B cell (primary cell): ENCODE measurements at regions not wholly inside any gene's neighbourhood (a gene's known extent, or its start where the extent isn't known, plus 50 kb on each side); places are given as distances from the start of the nearest gene placed in this dataset.

Experiments
- ATAC-seq: fragments of 200-7000 bp; cut with Tn5 transposase; one replicate; pipeline ENCODE4 v1.10.0; 2021; ENCODE audit warnings: low read depth, mild to moderate bottlenecking, moderate number of reproducible peaks, moderate library complexity
- CTCF ChIA-PET: fragments of 350-600 bp; sonication (Branson Sonifier 250); formaldehyde crosslinking; loops from one replicate; lab custom pipeline; 2021; ENCODE audit warnings: antibody characterized with exemption, inconsistent platforms; lab: Charles Lee
- POLR2A ChIA-PET: fragments of 350-600 bp; sonication (Branson Sonifier 250); formaldehyde crosslinking; loops from one replicate; lab custom pipeline; 2021; ENCODE audit warnings: antibody characterized with exemption; lab: Charles Lee
- DNase-seq: peaks from one replicate; pipeline ENCODE4 v3.0.0; 2013
- H2AFZ ChIP-seq: 2 replicates; pipeline ENCODE4 v1.6.1; 2012; ENCODE audit warnings: mild to moderate bottlenecking, low read depth, low read length; ENCODE audit not compliant: insufficient read depth, poor library complexity, severe bottlenecking
- H3K27ac ChIP-seq, 2 donors: 1 replicate in 1 of 2; 2 replicates in 1 of 2; pipeline ENCODE4 v1.5.1; 2012 to 2013; ENCODE audit warnings: low read length in 2 of 2, mild to moderate bottlenecking in 2 of 2, moderate library complexity in 1 of 2
- H3K27me3 ChIP-seq, 4 experiments: fragments of 200-600 bp in 1 of 4; sonication (generic) in 1 of 4; replicated peaks in 1 of 4; 1 replicate in 2 of 4; 2 replicates in 2 of 4; pipeline versions ENCODE4 v1.6.1 to v1.7.0; 2013 to 2016; ENCODE audit warnings: low read length in 3 of 4, mild to moderate bottlenecking in 2 of 4, mixed read lengths in 1 of 4, moderate library complexity in 1 of 4; ENCODE audit not compliant: insufficient read depth in 4 of 4, control insufficient read depth in 3 of 4; ENCODE audit errors: control extremely low read depth in 1 of 4
- H3K36me3 ChIP-seq, 2 experiments: replicated peaks in 1 of 2; 1 replicate in 1 of 2; 2 replicates in 1 of 2; pipeline versions ENCODE4 v1.6.1 to v1.7.1; 2013; ENCODE audit warnings: low read length in 1 of 2; ENCODE audit not compliant: insufficient read depth in 2 of 2, control insufficient read depth in 1 of 2; ENCODE audit errors: control extremely low read depth in 1 of 2, extremely low read depth in 1 of 2
- H3K4me1 ChIP-seq, 2 donors: fragments of 200-600 bp in 1 of 2; sonication (generic) in 1 of 2; 1 replicate in 1 of 2; 2 replicates in 1 of 2; pipeline versions ENCODE4 v1.5.1 to v1.6.1; 2013 to 2017; ENCODE audit warnings: low read length in 2 of 2; ENCODE audit not compliant: control insufficient read depth in 2 of 2, insufficient read depth in 2 of 2
- H3K4me2 ChIP-seq: replicated peaks from 2 replicates; pipeline ENCODE3; 2012; ENCODE audit warnings: mild to moderate bottlenecking, low read depth, low read length; ENCODE audit not compliant: poor library complexity, severe bottlenecking
- H3K4me3 ChIP-seq, 5 experiments: fragments of 200-600 bp in 1 of 5; sonication (generic) in 1 of 5; 1 replicate in 3 of 5; 2 replicates in 2 of 5; pipeline versions ENCODE4 v1.5.1 to v1.7.0; 2011 to 2016; ENCODE audit warnings: low read length in 4 of 5, mild to moderate bottlenecking in 4 of 5, low read depth in 2 of 5, control low read depth in 1 of 5, moderate library complexity in 1 of 5; ENCODE audit not compliant: insufficient read depth in 1 of 5; ENCODE audit errors: control extremely low read depth in 1 of 5, extremely low read depth in 1 of 5
- H3K79me2 ChIP-seq: fragments of 200-600 bp; sonication (generic); one replicate; pipeline ENCODE4 v1.6.0; 2016; ENCODE audit warnings: low read length; ENCODE audit not compliant: control insufficient read depth, insufficient read depth
- H3K9ac ChIP-seq: fragments of 200-600 bp; sonication (generic); 2 replicates; pipeline ENCODE4 v1.6.1; 2017; ENCODE audit warnings: mild to moderate bottlenecking, low read length, moderate library complexity
- H3K9me3 ChIP-seq, 3 donors: one replicate each; pipeline versions ENCODE4 v1.6.1 to v1.7.1; 2013; ENCODE audit warnings: low read length in 2 of 3; ENCODE audit not compliant: control insufficient read depth in 2 of 3, insufficient read depth in 1 of 3; ENCODE audit errors: control extremely low read depth in 1 of 3
- H4K20me1 ChIP-seq: 2 replicates; pipeline ENCODE4 v1.6.0; 2012; ENCODE audit warnings: mild to moderate bottlenecking, low read length; ENCODE audit not compliant: insufficient read depth, control insufficient read depth, poor library complexity, severe bottlenecking
- H3K27ac Mint-ChIP-seq: one replicate; pipeline ENCODE4 v1.8.0; 2021; ENCODE audit warnings: mixed read lengths
- H3K27me3 Mint-ChIP-seq: one replicate; pipeline ENCODE4 v1.8.0; 2021; ENCODE audit warnings: mixed read lengths
- H3K4me1 Mint-ChIP-seq: one replicate; pipeline ENCODE4 v1.8.0; 2021; ENCODE audit warnings: mixed read lengths
- H3K4me3 Mint-ChIP-seq: one replicate; pipeline ENCODE4 v1.8.0; 2021; ENCODE audit warnings: mixed read lengths
- H3K9me3 Mint-ChIP-seq: one replicate; pipeline ENCODE4 v1.8.0; 2022; ENCODE audit warnings: mixed read lengths; ENCODE audit not compliant: insufficient read depth
- EZH2 ChIP-seq: IDR thresholded peaks from 2 replicates; pipeline ENCODE4 v1.6.1; 2012; ENCODE audit warnings: borderline replicate concordance, low read depth, mild to moderate bottlenecking, moderate library complexity, low read length; ENCODE audit not compliant: insufficient read depth, poor library complexity, severe bottlenecking
- WGBS: methylation state at CpG from one replicate; pipeline ENCODE4 v1.1.5; 2013; ENCODE audit warnings: missing lambda C conversion rate; ENCODE audit not compliant: insufficient coverage; 5-methylcytosine and 5-hydroxymethylcytosine counted together
- intact Hi-C: fragments of 100-400 bp; cut with micrococcal nuclease; formaldehyde crosslinking; loops from one replicate; pipeline ENCODE4 v1.10.0; 2022
- TF ChIP-seq, protein P1 (sequence below): fragments of 200-600 bp; IDR thresholded peaks from one replicate; pipeline ENCODE4 v1.8.0; 2022; ENCODE audit warnings: antibody characterized with exemption, mild to moderate bottlenecking

DNA sequence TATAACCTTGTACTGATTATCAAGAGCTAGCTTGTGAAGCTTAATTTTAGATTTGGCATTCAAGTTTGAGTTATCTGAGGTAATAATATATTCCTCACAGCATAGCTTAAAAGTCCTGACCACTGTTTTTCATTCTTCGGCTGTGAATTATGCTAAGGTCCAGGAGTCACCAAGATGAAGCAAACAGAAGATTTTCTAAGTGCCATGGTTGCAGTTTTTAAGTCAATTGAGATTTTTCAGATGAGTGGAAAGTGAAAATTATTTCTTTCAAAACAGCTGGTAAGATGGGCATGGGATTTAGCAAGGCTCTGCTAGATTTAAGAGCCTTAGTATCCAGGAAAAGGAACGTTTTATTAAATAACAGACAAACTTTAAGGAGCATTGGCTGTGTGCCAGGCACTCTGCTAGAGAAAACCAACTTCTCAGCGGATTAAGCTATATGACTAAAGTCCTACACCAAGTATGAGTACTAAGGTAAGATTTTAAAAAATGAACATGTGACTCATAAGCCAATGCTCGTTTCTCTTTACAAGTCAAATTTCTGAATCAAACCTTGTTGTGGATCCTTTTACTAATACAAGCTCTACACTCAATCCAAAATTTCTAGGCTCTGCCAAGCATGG is 149.9 kb upstream of the IL15 start:
- WGBS: 60% methylated on average over 1 of the region's 4 CpGs
- POLR2A ChIA-PET: no interaction called here
- no peaks in the 10 kb centered on the region for H3K79me2 ChIP-seq
- no peak overlapping the region for H2AFZ ChIP-seq
- intact Hi-C loops: no loop called here
- no peaks in the 10 kb centered on the region for H3K36me3 ChIP-seq
- no peaks in the 10 kb centered on the region for H3K4me1 Mint-ChIP-seq
- ATAC-seq (no peak), DNase-seq (no peak)
- CTCF ChIA-PET: no interaction called here
- no peaks in the 10 kb centered on the region for H3K27me3 Mint-ChIP-seq
- H3K9me3 ChIP-seq: peaks cover 0 to 10% (median 8%) of the 10 kb centered on the region in 3 donors
- no peaks in the 10 kb centered on the region for H3K27me3 ChIP-seq
- no peak overlapping the region for H3K4me2 ChIP-seq
- H4K20me1 ChIP-seq: no peaks in the 10 kb centered on the region
- H3K9me3 Mint-ChIP-seq: no peaks in the 10 kb centered on the region
- H3K4me3 ChIP-seq: no peak overlapping the region
- no peak for TF ChIP-seq EZH2
- TF ChIP-seq, protein P1, sequence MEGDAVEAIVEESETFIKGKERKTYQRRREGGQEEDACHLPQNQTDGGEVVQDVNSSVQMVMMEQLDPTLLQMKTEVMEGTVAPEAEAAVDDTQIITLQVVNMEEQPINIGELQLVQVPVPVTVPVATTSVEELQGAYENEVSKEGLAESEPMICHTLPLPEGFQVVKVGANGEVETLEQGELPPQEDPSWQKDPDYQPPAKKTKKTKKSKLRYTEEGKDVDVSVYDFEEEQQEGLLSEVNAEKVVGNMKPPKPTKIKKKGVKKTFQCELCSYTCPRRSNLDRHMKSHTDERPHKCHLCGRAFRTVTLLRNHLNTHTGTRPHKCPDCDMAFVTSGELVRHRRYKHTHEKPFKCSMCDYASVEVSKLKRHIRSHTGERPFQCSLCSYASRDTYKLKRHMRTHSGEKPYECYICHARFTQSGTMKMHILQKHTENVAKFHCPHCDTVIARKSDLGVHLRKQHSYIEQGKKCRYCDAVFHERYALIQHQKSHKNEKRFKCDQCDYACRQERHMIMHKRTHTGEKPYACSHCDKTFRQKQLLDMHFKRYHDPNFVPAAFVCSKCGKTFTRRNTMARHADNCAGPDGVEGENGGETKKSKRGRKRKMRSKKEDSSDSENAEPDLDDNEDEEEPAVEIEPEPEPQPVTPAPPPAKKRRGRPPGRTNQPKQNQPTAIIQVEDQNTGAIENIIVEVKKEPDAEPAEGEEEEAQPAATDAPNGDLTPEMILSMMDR: no peak
- H3K4me1 ChIP-seq: no peaks in the 10 kb centered on the region
- no peak overlapping the region for H3K27ac Mint-ChIP-seq
- H3K27ac ChIP-seq: no peak overlapping the region
- H3K4me3 Mint-ChIP-seq: no peak overlapping the region
- no peak overlapping the region for H3K9ac ChIP-seq

DNA sequence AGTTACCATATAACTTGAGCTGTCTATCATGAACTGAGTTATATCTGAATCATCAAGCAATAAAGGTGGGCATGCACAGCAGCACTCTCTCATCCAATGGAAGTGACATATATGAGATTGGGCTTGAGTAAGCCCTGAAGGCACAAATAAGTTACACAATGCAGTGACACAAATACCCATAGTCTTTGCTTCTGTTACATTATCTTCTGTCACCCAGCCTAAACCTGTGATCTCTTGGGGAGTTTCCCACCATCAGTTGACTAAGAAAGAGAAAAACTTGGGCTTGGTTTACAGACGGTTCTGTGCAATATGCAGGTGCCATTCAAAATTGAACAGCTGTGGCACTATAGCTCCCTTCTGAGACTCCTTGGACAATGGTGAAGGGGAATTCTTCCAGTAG is 138.8 kb upstream of the IL15 start:
- Mint-ChIP-seq H3K9me3 (no peaks in the 10 kb centered on the region), H3K4me3 (no peak overlapping the region), H3K27ac (no peak overlapping the region), H3K4me1 (no peaks in the 10 kb centered on the region), H3K27me3 (no peaks in the 10 kb centered on the region)
- no peaks in the 10 kb centered on the region for H3K4me1 ChIP-seq
- 71% methylated on average over 1 of the region's 1 CpG for WGBS
- TF ChIP-seq, protein P1: no peak
- no peak for TF ChIP-seq EZH2
- no peak overlapping the region for H3K27ac ChIP-seq
- no peaks in the 10 kb centered on the region for H3K79me2 ChIP-seq
- H3K9me3 ChIP-seq: no peaks in the 10 kb centered on the region
- H4K20me1 ChIP-seq: no peaks in the 10 kb centered on the region
- no peaks in the 10 kb centered on the region for H3K36me3 ChIP-seq
- POLR2A ChIA-PET: no interaction called here
- no peak for ATAC-seq
- H3K4me2 ChIP-seq: no peak overlapping the region
- H3K4me3 ChIP-seq: no peak overlapping the region
- CTCF ChIA-PET: no interaction called here
- no peak overlapping the region for H2AFZ ChIP-seq
- H3K9ac ChIP-seq: no peak overlapping the region
- DNase-seq: no peak
- no peaks in the 10 kb centered on the region for H3K27me3 ChIP-seq
- intact Hi-C loops: no loop called here
